GM18499 (cell line): ENCODE measurements at regions not wholly inside any gene's neighbourhood (a gene's known extent, or its start where the extent isn't known, plus 50 kb on each side); places are given as distances from the start of the nearest gene placed in this dataset.
"Not testable (repeated sequence)": the region's sequence is repeated elsewhere in the genome, so short reads cannot be mapped to it uniquely, and the experiment has no call there.

Experiments
- ATAC-seq: cut with Tn5 transposase; IDR thresholded peaks from one replicate; pipeline ENCODE4 v1.9.1; 2021; ENCODE audit warnings: moderate number of reproducible peaks; ENCODE audit not compliant: insufficient read depth, unreplicated experiment

- ATAC-seq = no peak
These were observed 429.8 kb upstream of the C1orf87 start for GRCh38 chr1:60503266-60503925.

- no peak for ATAC-seq
These were observed 428.9 kb upstream of the C1orf87 start for GRCh38 chr1:60502506-60502905.

GRCh38 chr1:60489916-60490480 lies 416.4 kb upstream of the C1orf87 start:
- not testable (repeated sequence) for ATAC-seq

GRCh38 chr1:60488847-60489246 lies 415.3 kb upstream of the C1orf87 start:
- no peak for ATAC-seq

- no peak for ATAC-seq
These were observed 414.2 kb upstream of the C1orf87 start for GRCh38 chr1:60487565-60488345.

GRCh38 chr1:60483509-60483908 lies 409.9 kb upstream of the C1orf87 start:
- no peak for ATAC-seq

GRCh38 chr1:60470246-60470645 lies 396.7 kb upstream of the C1orf87 start:
- ATAC-seq = no peak

- no peak for ATAC-seq
These were observed 390.2 kb upstream of the C1orf87 start for GRCh38 chr1:60463786-60464185.

GRCh38 chr1:60463146-60463545 lies 389.6 kb upstream of the C1orf87 start:
- ATAC-seq = no peak

GRCh38 chr1:60461925-60462595 lies 388.5 kb upstream of the C1orf87 start:
- no peak for ATAC-seq

- ATAC-seq = no peak
These were observed 384.5 kb upstream of the C1orf87 start for GRCh38 chr1:60458111-60458510.

- ATAC-seq = no peak
These were observed 376.3 kb upstream of the C1orf87 start for GRCh38 chr1:60449876-60450275.

GRCh38 chr1:60448850-60449249 lies 375.3 kb upstream of the C1orf87 start:
- no peak for ATAC-seq

- ATAC-seq = no peak
These were observed 371.1 kb upstream of the C1orf87 start for GRCh38 chr1:60444680-60445079.

GRCh38 chr1:60436186-60436585 lies 362.6 kb upstream of the C1orf87 start:
- no peak for ATAC-seq

GRCh38 chr1:60431593-60431992 lies 358.0 kb upstream of the C1orf87 start:
- ATAC-seq = no peak

GRCh38 chr1:60430375-60430774 lies 356.8 kb upstream of the C1orf87 start:
- ATAC-seq = no peak

GRCh38 chr1:60428127-60428526 lies 354.6 kb upstream of the C1orf87 start:
- no peak for ATAC-seq

- ATAC-seq = no peak
These were observed 354.1 kb upstream of the C1orf87 start for GRCh38 chr1:60427701-60428100.

GRCh38 chr1:60427194-60427593 lies 353.6 kb upstream of the C1orf87 start:
- ATAC-seq = no peak

GRCh38 chr1:60425528-60425927 lies 352.0 kb upstream of the C1orf87 start:
- peak; percentile 57 for ATAC-seq
